GM21786 (cell line): ENCODE measurements at regions not wholly inside any gene's neighbourhood (a gene's known extent, or its start where the extent isn't known, plus 50 kb on each side); places are given as distances from the start of the nearest gene placed in this dataset.
"Not testable (repeated sequence)": the region's sequence is repeated elsewhere in the genome, so short reads cannot be mapped to it uniquely, and the experiment has no call there.

Source experiments
- ATAC-seq: cut with Tn5 transposase; IDR thresholded peaks from one replicate; pipeline ENCODE4 v1.9.1; 2021; ENCODE audit not compliant: unreplicated experiment

DNA sequence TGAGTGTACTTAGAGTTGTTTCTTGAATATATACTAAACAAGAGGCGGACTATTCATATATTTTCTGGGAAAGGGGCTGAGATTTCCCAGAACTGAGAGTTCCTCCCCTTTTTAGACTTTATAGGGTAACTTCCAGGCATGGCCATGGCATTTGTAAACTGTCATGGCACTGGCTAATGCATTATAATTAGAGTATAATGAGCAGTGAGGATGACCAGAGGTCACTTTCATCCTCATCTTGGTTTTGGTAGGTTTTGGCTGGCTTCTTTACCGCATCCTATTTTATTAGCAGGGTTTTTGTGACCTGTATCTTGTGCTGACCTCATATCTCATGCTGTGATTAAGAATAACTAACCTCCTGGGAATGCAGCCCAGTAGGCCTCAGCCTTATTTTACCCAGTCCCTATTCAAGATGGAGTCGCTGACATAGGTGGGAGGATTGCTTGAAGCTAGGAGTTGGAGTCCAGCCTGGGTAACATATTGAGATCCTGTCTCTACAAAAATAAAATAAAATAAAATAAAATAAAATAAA, 91.4 kb downstream of the MOBP start:
- ATAC-seq, result no peak

DNA sequence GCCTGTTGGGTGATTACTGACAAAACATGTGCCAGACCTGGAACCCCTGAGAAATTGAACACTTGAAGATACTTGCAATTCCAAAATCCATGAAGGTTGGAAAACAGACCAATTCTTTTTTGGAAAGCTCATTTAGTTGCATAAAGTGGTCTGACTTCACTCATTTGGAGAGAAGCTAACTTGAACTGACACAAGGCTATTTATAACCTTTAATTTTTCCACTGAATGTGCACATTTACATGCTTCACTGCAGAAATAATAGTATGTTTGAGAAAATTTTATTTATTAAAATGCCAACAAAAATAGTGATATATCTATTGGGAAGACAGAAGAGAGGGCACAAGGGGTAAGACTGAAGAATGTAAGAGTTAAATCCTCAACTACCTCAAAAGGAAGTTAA, 92.1 kb downstream of the MOBP start:
- no peak for ATAC-seq

DNA sequence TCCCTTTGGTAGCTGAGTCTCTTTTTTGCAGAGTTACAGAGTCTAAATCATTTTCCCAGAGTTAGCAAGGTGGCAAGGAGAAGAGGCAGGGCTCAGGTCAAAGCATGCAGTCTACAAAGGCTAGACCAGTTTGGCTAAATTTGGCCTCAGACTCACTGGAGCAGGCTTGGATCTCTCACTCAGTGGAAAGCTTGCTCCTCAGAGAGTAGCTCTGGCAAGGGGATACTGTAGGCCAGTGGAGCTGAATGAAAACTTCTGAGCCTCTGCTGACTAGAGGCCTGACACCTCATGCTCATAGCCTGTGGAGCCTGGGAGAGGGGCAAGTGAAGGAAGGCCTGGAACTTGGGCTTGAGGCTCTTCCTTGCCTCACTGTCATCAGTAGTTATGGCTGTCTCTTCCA, 101.0 kb downstream of the MOBP start:
- ATAC-seq, result no peak

DNA sequence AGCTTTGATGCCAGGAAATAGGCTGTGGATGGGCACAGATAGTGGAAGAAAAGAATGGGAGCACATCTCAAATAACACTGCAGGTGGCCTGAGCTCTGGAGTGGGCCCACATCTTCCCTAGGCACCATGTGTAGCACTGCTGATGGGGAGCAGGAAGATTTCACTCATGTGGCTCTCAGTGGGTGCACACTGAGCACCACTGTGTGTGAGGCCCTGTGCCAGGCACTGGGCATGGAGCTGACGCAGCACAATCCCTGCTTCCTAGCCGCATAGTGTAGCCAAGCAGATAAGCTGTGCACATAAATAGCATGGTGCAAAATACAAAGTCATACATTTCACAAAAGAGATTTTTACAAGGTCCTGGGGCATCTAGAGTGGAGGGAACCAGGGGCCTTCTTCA, 101.6 kb downstream of the MOBP start:
- ATAC-seq, result no peak

DNA sequence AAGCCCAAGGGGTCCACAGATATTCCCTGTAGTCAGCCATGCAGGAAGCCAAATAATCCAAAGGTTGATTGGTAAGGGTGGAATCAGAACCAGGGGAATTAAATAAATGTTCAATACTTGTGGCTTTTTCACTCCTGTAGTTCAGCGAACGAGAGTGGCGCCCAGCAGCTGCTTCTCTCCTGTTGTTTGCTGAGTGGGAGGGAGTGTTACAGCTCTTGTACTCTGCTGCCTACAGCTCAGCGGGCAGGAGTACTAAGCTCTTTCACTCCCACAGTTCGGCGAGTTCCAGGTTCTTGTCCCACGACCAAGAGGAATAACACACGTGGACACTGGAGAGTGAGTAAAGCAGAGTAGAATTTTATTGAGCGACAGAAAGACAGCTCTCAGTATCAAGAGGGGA, 105.9 kb downstream of the MOBP start:
- ATAC-seq, result no peak

DNA sequence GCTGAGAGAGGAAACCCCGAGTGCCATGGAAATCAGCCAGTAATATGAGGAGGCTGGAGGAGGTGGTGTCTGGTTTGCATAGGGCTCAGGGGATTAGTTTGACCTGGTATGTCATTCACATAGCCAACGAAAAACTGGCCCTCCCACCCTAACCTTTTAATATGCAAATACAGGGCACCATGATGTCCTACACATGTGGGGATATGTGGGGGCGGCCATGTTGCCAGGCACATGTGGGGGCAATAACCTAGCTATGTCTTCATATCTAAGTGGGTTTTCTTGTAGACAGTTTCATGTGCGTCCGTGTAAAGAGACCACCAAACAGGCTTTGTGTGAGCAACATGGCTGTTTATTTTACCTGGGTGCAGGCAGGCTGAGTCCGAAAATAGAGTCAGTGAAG, 110.1 kb downstream of the MOBP start:
- no peak for ATAC-seq

DNA sequence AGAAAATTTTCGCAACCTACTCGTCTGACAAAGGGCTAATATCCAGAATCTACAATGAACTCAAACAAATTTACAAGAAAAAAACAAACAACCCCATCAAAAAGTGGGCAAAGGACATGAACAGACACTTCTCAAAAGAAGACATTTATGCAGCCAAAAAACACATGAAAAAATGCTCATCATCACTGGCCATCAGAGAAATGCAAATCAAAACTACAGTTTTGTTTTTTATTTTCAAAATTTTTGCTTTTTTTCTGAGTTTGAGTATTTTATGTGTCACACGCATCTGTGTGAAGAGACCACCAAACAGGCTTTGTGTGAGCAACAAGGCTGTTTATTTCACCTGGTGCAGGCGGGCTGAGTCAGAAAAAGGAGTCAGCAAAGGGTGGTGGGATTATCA, 118.7 kb downstream of the MOBP start:
- not testable (repeated sequence) for ATAC-seq

DNA sequence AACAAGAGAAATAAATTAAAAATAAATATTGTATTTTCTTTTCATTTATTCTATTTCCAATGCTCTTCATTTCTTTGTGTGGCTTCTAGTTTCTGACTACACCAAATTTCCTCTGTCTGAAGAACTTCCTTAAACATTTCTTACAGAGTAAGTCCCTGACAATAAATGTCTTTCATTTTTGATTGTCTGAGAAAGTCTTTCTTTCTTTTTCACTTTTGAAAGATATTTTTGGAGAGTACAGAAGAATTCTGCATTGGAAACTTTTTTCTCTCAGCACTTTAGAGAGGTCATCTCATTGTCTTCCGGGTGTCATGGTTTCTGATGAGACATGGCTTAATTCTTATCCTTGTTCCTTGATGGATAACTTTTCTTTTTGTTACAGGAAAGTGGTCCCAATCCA, 119.6 kb downstream of the MOBP start:
- no peak for ATAC-seq

DNA sequence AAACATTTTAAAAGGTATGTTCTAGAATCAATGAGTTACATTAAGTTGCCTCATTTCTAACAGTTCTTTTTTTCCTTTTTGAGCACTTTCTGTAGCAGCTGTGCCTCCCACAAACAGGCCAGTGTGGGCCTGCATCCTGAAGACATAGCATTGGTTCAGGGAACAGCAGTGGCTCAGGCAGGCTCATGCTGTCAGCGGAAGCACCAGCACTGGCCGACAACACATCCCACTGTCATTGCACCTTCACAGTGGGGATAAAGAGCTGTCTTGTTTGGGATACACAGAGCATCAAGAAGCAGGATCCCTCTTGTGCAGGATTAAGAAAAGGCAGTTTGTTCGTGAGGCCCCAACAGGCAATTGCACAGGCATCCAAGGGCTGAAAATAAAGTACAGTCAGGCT, 123.3 kb downstream of the MOBP start:
- ATAC-seq, result no peak

DNA sequence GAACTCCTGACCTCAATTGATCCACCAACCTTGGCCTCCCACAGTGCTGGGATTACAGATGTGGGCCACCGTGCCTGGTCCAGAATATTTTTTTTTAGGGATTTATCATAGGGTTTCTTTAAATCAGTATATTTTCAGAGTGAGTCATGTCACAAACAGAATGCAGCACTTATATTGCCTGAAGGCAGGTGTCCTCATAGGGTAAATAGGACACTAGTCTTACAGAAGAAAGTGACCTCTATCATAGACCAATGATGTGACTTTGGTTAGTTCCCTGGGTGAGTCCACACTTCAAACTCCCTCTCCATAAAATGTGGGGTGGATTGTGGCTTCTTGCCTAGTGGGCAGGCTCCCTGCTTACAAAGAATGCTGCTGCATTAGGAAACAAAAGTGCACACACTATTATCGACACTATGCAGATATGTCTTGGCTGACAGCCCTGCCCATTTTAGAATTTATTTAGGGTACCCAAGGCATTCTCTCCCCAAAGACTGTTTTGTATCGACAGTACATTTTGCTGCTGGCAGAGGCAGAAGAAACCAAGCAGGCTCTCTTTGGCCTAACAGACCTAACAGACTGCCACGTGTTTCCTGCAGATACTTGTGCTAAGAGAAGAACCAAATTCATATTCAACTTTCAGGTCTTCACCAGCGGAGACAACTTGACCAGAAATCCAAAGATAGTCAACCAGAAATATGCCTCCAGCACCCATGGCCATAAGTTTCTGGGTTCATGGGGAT, 125.0 kb downstream of the MOBP start:
- ATAC-seq, result no peak

DNA sequence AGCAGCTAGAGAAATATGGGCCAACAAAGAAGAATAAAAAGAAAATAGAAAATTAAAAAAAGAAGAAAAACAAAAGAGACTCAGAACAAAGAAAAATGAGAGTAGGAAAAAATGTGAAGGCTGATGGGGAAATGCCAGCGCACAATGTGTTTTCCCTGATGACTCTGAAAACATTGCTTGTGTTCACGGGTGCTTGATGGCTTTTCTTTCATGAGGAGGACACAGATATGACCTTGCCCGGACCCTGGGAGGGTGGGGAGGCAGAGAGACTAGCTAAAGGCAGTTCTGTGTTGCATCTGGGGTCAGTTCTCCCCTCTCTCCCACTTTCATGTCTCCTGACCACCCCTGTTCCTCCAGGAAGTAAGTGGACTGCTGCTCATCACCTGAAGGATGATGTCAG, 125.9 kb downstream of the MOBP start:
- ATAC-seq, result no peak

DNA sequence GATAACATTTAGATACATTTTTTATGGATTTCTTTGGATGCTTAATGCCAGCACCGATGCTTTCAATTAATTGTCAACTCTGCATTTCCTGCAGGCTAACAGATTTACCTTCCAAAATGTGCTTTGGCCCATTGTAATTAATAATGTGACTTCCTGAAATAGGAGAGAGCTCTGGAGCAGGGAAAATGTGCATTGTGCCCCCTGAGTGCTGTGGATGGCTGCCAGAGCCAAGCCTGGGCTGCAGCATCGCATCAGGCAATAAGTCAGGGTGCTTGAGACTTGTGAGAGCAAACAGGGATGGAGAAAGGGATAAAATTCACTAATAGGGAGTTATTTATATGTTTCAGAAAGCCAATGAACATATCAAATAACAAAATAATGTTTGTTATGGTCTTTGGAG, 133.8 kb downstream of the MOBP start:
- no peak for ATAC-seq

DNA sequence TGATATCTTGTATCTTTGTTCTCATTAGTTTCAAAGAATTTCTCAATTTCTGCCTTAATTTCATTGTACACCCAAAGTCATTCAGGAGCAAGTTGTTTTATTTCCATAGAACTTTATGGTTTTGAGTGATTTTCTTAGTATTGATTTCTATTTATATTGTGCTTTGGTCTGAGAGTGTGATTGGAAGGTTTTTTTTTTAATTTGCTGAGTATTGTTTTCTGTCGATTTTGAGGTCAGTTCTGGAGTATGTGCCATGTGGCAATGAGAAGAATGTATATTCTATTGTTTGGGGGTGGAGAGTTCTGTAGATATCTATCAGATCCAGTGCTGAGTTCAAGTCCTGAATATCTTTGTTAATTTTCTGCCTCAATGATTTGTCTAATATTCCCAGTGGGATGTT, 138.4 kb downstream of the MOBP start:
- no peak for ATAC-seq

DNA sequence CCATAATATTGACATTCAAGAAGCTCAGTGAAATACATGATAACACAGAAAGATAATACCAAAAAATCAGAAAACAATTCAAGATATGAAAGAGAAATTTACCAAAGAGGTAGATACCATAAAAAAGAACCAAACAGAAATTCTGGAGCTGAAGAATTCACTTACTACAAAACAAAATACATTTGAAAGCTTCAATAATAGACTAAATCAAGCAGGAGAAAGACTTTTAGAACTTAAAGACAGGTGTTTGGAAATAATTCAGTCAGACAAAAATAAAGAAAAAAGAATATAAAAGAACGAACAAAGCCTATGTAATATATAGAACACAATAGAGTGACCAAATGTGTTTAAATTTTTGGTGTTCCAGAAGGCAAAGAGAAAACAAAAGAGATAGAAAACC, 158.7 kb downstream of the MOBP start:
- no peak for ATAC-seq

DNA sequence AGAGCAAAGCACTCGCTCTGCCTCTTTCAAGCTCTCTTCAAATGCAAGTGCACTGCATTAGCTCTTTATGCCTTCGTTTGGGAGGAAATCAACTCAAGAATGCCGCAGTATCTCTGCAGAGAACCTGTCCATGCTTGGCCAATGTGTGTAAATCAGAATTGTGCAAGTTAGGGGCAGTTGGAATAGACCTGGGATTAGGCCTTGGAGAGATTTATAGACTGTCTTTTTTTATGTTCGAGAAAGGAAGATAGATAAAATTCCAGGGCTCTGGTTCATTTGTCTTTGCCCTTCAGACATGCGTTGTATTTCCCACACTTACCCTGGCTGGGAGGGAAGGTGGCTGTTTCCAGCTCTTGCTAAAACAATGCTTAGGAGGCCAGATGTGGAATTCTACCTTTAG, 163.7 kb downstream of the MOBP start:
- ATAC-seq, result no peak

DNA sequence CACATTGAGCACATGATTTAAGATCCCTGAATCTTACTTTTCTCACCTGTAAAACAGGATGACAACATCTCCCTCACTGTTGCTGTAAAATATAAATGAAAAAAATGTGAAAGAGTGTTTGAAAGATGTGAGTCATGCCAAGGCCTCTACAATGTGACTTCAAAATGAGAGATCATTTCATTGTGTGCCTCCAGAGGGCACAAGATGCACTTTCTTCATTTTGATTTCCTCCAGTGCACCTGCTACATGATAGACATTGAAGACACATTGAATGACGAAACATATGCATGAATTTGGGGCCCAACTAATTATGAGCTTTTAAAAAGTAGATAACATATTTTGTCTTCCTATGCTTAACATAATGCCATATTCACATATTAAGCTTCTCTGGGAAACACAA, 170.3 kb downstream of the MOBP start:
- ATAC-seq, result no peak

DNA sequence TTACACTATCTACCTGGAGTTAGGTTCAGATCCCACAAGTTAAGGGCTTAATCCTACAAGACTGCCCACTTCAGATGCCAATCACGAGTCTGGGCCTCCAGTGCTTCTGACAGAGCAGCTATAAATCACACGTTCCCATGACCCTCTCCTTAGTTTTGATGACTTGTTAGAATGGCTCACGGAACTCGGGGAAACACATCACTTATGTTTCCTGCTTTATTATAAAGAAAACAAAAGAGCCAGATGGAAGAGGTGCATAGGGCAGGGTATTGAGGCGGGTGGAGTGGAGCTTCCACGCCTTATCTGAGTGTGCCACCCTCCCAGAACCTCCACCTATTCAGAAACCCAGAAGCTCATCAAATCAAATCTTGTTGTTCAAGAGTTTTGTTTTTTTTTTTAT, 170.8 kb downstream of the MOBP start:
- no peak for ATAC-seq

DNA sequence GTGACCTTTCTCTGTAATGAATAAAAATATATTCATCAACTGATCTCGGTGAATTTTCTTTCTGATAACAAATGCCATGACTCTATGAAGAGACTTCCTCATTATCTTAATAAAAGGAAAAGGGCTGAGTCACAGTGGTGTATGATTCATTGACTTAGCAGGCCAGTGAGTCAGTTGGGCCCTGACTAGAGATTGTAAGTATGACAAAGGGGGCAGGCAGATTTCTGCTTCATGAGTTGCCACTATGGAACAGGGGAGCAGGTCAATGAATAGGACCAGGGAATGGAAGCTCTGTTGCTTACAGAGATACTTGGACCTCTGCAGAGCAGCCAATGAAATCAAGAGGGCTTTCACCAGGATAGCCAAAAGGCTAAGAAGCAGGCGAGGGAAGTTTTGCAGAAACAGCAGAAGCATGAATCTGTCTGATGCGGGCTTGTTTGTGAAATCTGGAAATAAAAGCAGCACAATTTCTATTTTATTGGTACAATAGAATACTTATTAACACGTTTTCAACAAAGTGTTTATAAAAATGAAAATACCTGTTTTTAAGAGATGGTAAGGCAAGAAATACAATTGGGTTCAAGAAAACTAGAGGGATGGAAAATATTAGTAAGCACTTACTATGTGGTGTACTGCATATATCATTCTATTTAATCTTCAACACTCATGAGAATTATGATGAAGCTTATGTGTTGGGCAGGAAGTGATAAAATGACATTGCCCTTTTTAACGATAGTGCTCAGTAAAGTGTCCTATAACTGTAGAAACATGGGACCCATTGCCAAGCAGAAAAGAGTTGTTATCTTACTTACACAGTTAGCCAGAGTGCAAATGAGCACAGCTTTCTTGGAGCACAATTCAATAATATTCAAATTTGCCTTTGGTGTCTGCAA, 169.8 kb upstream of the MYRIP start:
- peak; percentile 77 for ATAC-seq

DNA sequence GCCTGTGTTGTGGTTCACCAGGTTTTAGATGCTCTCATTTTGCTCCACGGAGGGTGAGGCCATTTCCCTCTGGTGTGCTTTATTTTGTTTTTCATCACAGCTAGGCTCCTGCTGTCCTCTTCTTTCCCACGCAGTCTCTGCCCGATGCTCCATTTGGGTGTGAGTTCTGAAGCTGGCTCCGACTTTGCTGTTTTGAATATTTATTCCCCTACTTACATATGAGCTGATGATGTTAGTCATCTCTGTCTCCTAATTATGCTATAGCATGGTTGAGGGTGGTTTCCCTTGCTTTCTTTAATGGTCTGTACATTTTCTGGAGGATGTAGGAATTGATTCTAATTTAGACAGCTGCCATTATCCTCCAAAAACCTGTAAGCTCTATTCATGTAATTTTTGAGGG, 168.1 kb upstream of the MYRIP start:
- peak; percentile 43 for ATAC-seq

DNA sequence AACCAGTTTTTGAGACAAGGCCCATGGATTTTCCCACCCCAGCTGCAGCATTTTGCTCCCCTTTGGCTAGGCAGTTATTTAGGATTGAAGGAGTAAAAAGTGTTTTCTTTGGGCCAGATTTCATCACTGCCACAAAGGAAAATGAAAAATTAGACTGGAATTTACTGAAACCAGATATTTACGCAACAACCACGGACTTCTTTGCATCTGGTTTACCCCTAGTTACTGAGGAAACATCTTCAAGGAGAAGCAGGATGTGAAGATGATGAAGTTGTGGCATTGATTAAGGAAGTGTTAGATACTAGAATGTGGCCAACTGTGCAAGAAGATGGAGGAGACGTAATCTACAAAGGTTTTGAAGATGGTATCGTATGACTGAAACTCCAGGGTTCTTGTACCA, 165.2 kb upstream of the MYRIP start:
- ATAC-seq, result no peak

DNA sequence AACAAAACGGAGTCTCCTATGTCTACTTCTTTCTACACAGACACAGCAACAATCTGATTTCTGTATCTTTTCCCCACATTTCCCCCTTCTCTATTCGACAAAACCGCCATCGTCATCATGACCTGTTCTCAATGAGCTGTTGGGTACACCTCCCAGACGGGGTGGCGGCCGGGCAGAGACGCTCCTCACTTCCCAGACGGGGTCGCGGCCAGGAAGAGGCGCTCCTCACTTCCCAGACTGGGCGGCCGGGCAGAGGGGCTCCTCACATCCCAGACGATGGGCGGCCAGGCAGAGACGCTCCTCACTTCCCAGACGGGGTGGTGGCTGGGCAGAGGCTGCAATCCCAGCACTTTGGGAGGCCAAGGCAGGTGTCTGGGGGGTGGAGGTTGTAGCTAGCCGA, 158.2 kb upstream of the MYRIP start:
- ATAC-seq, result not testable (repeated sequence)
